Natural killer cell treated with Interleukin-12 subunit alpha and Interleukin-12 subunit beta and Interleukin-15 and Interleukin-18, amount 100 ng/mL, for 72 hours (primary cell): ENCODE measurements at regions not wholly inside any gene's neighbourhood (a gene's known extent, or its start where the extent isn't known, plus 50 kb on each side); places are given as distances from the start of the nearest gene placed in this dataset.

ENCODE experiments used
- ATAC-seq, 2 donors: fragments of 150-1000 bp; cut with Tn5 transposase in 1 of 2; sonication (Bioruptor Pico), chemical (Tn5 transposase) in 1 of 2; 2 replicates each; pipeline ENCODE4 v1.10.0; 2021
- DNase-seq: peaks from one replicate; pipeline ENCODE4 v3.0.0; 2022; ENCODE audit warnings: low spot score
- H3K27ac Mint-ChIP-seq, 2 donors: 1 replicate in 1 of 2; 2 replicates in 1 of 2; pipeline ENCODE4 v1.8.0; 2022; ENCODE audit warnings: mixed read lengths in 2 of 2, mild to moderate bottlenecking in 1 of 2, moderate library complexity in 1 of 2
- H3K27me3 Mint-ChIP-seq, 2 donors: 1 replicate in 1 of 2; 2 replicates in 1 of 2; pipeline ENCODE4 v1.8.0; 2022; ENCODE audit warnings: mixed read lengths in 2 of 2
- H3K36me3 Mint-ChIP-seq: one replicate; pipeline ENCODE4 v1.8.0; 2022; ENCODE audit warnings: mixed read lengths
- H3K4me1 Mint-ChIP-seq, 2 donors: 1 replicate in 1 of 2; 2 replicates in 1 of 2; pipeline ENCODE4 v1.8.0; 2022; ENCODE audit warnings: low read depth in 2 of 2, mixed read lengths in 2 of 2, mild to moderate bottlenecking in 1 of 2
- H3K4me3 Mint-ChIP-seq: one replicate; pipeline ENCODE4 v1.8.0; 2022; ENCODE audit warnings: mixed read lengths
- H3K9me3 Mint-ChIP-seq: 2 replicates; pipeline ENCODE4 v1.8.0; 2022; ENCODE audit warnings: mixed read lengths

DNA sequence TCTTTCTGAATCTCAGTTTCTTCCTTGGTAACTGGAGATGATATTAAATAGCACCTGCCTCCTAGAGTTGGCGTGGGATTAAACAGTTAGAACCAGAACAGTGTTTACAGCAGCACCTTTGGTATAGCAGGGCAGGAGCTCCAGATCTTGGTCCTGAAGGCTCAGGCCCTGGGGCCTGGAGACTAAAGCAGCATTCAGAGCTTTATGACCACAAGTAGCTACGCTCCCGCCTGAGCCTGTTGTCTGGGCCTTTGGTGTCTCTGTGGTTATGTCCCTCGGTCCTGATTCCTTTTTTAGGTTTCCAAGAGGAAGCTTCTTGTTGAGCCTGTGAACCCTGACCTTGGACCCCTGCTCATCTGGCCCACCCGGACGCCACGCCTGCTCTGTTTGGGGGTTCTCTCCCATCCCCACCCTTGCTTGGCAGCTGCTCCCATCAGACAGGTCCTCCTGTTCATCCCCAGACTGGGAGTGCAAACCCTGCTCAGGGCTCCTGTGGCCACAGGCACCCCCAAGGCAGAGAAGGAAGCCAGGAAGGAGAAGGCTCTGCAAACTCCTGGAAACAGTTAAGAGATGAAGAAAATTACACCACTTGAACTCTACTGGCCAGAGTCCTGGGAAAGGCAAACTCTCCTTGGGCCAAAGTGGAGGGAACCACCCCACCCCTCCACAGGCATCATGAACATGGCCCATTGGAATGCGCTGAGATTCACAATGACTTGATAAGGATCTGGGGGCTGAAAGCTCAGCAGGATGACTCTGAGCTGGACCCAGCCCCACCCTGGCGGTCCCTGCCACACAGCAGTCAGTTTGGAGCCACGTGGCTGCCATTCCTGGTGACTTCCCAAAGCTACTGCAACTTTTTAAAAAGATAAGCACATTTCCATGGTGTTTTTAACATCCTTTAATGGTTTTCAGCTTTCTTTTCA lies 50.1 kb upstream of the TMEM72 start:
- no peaks in the 10 kb centered on the region for H3K36me3 Mint-ChIP-seq
- DNase-seq (no peak), ATAC-seq (no peak)
- H3K4me3 Mint-ChIP-seq: no peak overlapping the region
- peaks cover 9 to 13% of the 10 kb centered on the region in 2 donors for H3K4me1 Mint-ChIP-seq
- no peaks in the 10 kb centered on the region for H3K9me3 Mint-ChIP-seq
- H3K27ac Mint-ChIP-seq: no peak overlapping the region
- H3K27me3 Mint-ChIP-seq: peaks cover 23 to 37% of the 10 kb centered on the region in 2 donors
